HG03558 (cell line): ENCODE measurements at regions not wholly inside any gene's neighbourhood (a gene's known extent, or its start where the extent isn't known, plus 50 kb on each side); places are given as distances from the start of the nearest gene placed in this dataset.

Experiments used
- ATAC-seq: cut with Tn5 transposase; IDR thresholded peaks from one replicate; pipeline ENCODE4 v1.9.1; 2021; ENCODE audit warnings: moderate number of reproducible peaks; ENCODE audit not compliant: unreplicated experiment; ENCODE audit errors: extremely low read depth

GRCh38 chr17:77375108-77375916, 234.5 kb downstream of the SEC14L1 start:
- ATAC-seq: no peak

- ATAC-seq: no peak
Measured at GRCh38 chr17:77375917-77376651, 235.3 kb downstream of the SEC14L1 start.

DNA sequence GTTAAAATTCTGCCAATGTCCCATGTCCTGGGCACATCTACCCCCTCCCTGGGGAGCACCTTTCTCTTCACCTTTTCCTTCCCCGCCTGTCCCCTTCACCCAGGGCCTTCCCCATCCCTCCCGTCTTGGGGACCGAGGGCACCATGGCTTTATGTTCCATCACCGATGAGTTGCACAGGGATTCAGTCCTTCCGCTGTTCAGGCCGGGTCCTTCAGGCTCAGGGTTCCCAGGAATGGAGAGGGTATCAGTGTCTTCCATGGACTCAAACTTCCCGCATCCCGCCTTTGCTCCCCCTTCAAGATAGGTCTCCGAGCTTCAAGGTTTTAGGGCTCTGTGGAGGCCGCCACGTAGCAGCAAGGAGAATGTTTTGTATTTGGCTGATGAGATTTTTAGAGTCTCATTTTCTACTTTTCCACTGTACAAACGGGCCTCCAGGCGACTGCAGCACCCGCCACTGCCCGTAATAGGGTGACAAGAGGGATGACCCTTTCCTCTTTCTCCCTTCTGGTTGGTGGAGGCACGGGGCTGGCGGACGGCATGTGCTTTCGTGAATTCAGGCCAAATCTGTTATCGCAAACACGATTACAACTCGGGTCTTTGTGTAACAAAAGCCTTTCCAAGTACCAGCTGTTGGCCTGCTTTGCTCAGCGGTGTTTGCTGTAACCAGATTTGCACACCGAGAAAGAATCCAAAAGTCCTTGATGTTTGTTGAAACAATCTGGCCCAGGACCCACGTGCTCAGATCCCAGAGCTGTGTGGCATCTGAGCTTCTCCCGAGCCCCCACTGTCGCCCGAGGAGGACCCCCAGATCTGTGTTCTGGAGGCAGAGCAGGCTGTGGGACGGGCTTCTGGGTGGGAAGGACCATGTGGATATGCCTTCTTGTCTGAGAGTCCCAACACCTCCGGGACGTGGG, 236.3 kb downstream of the SEC14L1 start:
- ATAC-seq: no peak

- no peak for ATAC-seq
Measured at GRCh38 chr17:77377710-77378235, 237.0 kb downstream of the SEC14L1 start.

- no peak for ATAC-seq
Measured at GRCh38 chr17:77378318-77379064, 237.7 kb downstream of the SEC14L1 start.

GRCh38 chr17:77379065-77379428, 238.3 kb downstream of the SEC14L1 start:
- ATAC-seq: no peak

DNA sequence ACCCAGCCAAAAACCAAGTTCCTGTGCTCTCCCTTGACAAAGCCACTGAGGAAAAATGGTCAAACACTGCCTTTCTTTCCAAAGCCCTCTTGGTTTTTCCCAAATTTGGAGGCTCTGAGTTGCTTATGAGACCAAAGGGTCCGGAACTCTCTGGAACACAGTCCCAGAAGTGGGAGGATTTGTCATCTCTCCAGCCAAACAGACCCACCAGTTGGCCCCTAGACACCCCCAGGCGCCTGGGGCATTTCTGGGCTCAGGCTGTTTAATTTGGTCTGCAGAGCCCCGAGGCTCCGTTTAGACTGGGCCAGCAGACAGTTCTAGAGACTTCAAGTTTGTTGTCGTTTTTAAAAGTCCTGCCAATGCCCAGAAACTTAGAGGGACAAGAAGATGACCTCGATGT, 239.1 kb downstream of the SEC14L1 start:
- no peak for ATAC-seq

DNA sequence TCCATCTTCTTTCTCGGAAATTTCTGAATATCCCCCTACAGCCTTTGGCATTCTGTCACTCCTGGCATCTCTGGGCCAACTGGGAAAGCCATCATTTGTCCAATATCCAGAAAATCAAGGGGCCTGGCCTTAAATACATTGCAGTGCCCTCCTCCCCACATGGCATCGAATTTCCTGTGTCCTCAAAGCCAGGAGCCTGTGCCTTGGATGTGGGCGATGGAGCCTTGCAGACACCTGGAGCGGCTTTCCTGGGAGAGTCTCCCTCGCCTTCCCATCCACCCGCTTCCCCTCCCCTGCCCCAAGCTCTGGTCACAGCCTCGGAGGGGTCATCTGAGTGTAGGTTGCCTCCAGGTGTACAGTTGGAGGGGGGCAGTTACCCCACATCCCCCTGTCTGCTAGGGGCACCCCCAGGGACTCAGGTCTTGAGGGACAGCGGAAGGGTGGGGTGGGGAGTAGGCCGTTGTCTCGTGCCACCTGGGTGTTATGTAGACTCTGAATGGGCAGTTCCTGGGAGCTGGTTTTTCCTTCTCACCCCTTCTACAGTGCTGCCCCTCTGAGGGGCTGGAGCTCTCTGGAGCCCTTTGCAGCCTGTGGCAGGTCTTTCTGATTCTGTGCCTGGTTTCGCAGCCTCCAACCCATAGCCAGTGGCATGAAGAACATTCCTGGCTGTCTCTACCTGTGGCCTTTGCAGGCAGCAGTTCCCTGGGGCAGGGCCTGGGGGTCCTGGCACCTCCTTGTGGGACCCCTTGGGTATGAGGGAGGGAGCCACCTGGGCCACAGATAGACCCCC, 239.8 kb downstream of the SEC14L1 start:
- no peak for ATAC-seq

- ATAC-seq: no peak
Measured at GRCh38 chr17:77381185-77381700, 240.5 kb downstream of the SEC14L1 start.

DNA sequence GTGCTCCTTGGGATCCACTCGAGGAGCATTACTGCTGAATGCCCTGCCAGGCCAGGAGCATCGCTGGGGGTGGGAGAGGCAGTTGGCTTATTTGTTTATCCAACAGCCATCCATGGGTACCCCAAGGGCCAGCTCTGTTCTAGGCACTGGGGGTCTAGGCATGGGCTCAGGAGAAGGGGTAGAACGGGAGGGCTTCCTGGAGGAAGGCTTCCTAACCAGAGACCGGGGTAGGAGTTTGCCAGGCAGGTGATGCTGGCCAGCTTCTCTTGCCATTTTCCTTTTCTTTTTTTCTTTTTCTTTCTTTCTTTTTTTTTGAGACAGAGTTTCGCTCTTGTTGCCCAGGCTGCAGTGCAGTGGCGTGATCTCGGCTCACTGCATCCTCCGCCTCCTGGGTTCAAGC, 241.0 kb downstream of the SEC14L1 start:
- ATAC-seq: no peak

- ATAC-seq: no peak
Measured at GRCh38 chr17:77382356-77382911, 241.7 kb downstream of the SEC14L1 start.

GRCh38 chr17:77382966-77383612, 242.3 kb downstream of the SEC14L1 start:
- ATAC-seq: no peak

DNA sequence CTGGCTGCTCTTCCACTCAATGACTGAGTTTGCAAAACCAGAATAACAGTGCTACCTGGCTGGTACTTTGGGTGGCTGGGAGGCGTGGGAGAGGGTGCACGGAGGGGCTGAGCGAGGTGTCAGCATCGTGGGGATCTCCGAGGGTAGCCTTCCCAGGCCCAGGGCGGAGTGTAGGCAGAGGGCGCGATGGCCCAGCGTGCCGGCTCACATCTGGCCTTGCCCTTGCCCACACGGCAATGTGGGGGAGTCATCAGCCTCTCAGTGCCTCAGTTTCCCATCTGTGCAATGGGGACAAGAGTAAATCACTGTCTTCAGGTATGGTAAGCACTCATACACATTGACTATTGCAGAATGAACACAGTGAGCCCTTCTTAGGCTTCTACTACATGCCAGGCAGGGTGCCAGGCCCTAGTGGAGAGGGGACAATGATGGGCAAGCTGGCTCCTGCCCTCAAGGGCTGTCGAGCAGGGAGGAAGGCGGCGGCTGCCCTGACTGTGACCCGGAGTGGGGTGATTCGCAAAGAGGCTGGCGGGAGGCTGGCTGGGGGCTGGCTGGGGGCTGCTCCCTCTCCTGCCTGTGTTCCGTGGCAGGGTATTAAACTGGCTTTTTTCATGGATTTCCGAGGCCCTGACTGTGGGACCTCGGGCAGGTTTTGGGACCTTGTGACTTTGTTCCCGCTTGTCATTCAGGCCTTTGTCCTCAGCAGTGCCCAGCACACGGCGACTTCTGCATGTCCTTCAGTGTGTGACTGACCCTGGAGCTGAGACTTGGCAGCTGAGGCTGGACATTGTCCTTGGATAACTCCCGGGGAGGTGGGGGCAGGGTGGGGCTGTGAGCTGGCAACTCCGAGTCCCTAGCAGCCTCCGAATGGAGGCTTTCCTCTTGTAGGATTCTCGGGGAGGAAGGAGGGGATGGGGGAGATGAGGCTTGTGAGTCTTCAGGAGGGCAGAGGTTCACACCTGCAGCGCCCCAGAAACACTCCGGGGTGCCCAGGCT, 243.1 kb downstream of the SEC14L1 start:
- no peak for ATAC-seq

- no peak for ATAC-seq
Measured at GRCh38 chr17:77385750-77386501, 245.2 kb downstream of the SEC14L1 start.

DNA sequence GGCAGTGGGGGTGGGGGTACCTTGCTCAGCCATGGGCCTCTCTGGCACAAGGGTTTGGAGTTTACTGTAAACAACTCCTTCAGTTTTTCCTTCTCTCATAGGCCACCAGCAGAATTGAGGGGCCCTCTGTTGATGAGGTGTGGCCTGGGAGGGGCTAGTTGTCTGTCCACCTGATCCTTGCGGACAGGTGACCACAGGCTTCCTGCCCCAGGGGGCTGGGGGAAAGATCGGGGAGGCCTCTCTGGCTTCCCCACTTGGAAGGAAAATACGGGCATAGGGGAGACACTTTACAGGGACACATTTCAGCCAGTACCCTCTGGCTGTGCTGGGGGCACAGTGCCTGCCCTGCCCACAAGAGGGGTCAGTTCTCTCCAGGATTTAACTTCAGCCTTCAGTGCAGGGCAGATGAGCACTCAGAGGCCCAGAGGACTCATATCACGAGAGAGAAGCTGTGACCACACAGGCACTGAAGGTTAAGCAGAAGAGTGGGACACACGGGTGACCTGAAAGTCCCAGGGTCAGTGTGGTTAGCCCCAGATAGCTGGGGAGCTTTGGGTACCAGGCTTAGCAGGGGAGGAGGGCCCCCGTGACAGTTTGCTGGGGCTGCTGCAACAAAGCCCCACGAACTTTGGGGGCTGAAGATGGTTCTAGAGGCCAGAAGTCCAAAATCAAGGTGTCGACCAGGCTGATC, 245.9 kb downstream of the SEC14L1 start:
- no peak for ATAC-seq

DNA sequence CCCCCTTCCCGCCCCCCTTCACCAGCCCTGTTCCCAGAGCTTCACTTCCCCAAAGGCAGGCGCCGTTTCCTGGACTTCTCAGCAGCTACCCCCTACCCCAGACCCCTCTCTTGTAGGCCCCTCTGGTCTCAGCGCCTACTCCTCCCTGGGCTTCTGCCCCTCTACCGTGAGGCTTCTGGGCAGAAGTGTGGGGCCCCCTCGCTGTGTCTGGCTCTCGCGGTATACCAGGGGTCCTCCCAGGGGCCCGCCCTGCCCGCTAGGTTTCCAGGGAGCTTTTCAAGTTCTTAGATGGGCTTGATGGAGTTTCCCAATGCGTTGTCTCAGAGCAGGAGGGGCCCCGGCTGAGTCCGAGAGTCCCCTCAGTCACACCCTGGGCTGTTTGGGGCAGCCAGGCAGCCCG, 247.1 kb downstream of the SEC14L1 start:
- no peak for ATAC-seq
